Thyroid gland (tissue), 4 donors: ENCODE measurements at regions not wholly inside any gene's neighbourhood (a gene's known extent, or its start where the extent isn't known, plus 50 kb on each side); places are given as distances from the start of the nearest gene placed in this dataset.

Source experiments
- DNase-seq, 2 donors: peaks; one replicate each; pipeline ENCODE4 v3.0.0-alpha.2; 2019
- H3K27ac ChIP-seq, 3 donors: fragments of 200-600 bp; sonication (generic); 1 replicate in 2 of 3; 2 replicates in 1 of 3; pipeline ENCODE4 v1.5.1; 2016 to 2019; ENCODE audit warnings: mild to moderate bottlenecking in 1 of 3, moderate library complexity in 1 of 3
- H3K27me3 ChIP-seq: fragments of 200-600 bp; sonication (generic); one replicate; pipeline ENCODE4 v1.5.1; 2019
- H3K36me3 ChIP-seq, 2 donors: fragments of 200-600 bp; sonication (generic); one replicate each; pipeline ENCODE4 v1.5.1; 2016 to 2019
- H3K4me1 ChIP-seq, 2 donors: fragments of 200-600 bp; sonication (generic); one replicate each; pipeline ENCODE4 v1.5.1; 2017 to 2019
- H3K4me3 ChIP-seq, 3 donors: fragments of 200-600 bp; sonication (generic); replicated peaks in 1 of 3; 1 replicate in 2 of 3; 2 replicates in 1 of 3; pipeline ENCODE4 v1.5.1; 2016; ENCODE audit warnings: mild to moderate bottlenecking in 1 of 3
- H3K9me3 ChIP-seq: fragments of 200-600 bp; sonication (generic); one replicate; pipeline ENCODE4 v1.5.1; 2017
- POLR2A ChIP-seq, 2 donors: fragments of 450-650 bp; IDR thresholded peaks; one replicate each; pipeline ENCODE4 v1.6.1; 2017; ENCODE audit warnings: antibody characterized with exemption in 2 of 2, mild to moderate bottlenecking in 2 of 2, moderate library complexity in 1 of 2
- WGBS, 2 donors: methylation state at CpG; one replicate each; pipeline ENCODE4 v1.1.5; 2017; 5-methylcytosine and 5-hydroxymethylcytosine counted together
- intact Hi-C: fragments of 100-400 bp; cut with DNase I; formaldehyde crosslinking; loops from one replicate; pipeline ENCODE4 v1.15.1; 2023
- TF ChIP-seq, protein P1 (sequence below), 6 experiments: fragments of 200-600 bp in 3 of 6; fragments of 450-650 bp in 3 of 6; sonication (generic) in 3 of 6; IDR thresholded peaks; one replicate each; pipeline ENCODE4 v1.5.1; 2016 to 2019; ENCODE audit warnings: antibody characterized with exemption in 6 of 6, mild to moderate bottlenecking in 2 of 6, inconsistent platforms in 1 of 6, moderate library complexity in 1 of 6

DNA sequence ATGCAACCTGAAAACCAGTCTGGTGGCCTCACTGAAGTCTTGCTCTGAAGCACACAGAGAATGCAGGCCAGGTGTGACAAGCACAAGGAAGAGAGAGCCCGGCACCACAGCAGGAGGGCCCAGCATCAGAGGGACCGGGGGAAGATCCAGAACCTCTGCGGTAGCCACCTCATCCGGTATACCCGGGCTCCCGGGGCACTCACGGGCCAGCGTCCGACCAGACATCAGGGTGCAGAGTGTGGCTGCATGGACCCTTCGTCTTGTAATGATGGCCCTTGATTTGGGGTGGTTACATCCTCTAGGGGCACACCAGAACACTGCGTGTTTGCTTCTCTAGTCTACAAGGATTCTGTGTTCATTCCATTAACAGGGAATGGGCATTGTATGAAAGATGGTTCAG, 406.0 kb downstream of the GADD45G start:
- H3K27me3 ChIP-seq = no peaks in the 10 kb centered on the region
- no peak for TF ChIP-seq POLR2A (IDR thresholded peaks at IDR 0.05)
- TF ChIP-seq, protein P1, sequence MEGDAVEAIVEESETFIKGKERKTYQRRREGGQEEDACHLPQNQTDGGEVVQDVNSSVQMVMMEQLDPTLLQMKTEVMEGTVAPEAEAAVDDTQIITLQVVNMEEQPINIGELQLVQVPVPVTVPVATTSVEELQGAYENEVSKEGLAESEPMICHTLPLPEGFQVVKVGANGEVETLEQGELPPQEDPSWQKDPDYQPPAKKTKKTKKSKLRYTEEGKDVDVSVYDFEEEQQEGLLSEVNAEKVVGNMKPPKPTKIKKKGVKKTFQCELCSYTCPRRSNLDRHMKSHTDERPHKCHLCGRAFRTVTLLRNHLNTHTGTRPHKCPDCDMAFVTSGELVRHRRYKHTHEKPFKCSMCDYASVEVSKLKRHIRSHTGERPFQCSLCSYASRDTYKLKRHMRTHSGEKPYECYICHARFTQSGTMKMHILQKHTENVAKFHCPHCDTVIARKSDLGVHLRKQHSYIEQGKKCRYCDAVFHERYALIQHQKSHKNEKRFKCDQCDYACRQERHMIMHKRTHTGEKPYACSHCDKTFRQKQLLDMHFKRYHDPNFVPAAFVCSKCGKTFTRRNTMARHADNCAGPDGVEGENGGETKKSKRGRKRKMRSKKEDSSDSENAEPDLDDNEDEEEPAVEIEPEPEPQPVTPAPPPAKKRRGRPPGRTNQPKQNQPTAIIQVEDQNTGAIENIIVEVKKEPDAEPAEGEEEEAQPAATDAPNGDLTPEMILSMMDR (IDR thresholded peaks at IDR 0.05) = no peak
- intact Hi-C loops = no loop called here
- H3K36me3 ChIP-seq = no peaks in the 10 kb centered on the region
- H3K4me1 ChIP-seq = no peaks in the 10 kb centered on the region
- H3K4me3 ChIP-seq = no peak overlapping the region
- no peak for DNase-seq
- H3K9me3 ChIP-seq = no peaks in the 10 kb centered on the region
- no peak overlapping the region for H3K27ac ChIP-seq
- WGBS, 2 donors = 82 to 98% methylated on average over 3 to 11 of the region's 11 CpGs

DNA sequence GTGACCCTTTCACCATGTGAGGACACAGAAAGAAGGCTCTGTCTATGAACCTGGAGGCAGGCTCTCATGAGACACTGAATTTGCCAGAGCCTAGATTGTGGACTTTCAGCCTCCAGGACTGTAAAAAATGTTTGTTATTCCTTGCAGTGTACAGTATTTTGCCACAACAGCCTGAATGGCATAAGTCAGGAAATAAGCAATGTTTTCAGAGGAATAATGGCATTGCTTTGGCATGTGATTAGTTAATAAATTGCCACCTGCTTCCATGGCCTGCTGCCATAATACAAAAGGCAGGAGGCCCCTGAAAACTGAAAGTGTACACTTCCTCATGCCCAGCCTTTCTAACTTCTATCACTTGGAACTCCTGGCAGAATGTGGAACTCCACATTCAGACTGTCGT, 408.1 kb downstream of the GADD45G start:
- no peaks in the 10 kb centered on the region for H3K36me3 ChIP-seq
- DNase-seq = no peak
- no peaks in the 10 kb centered on the region for H3K9me3 ChIP-seq
- no peaks in the 10 kb centered on the region for H3K4me1 ChIP-seq
- H3K27me3 ChIP-seq = no peaks in the 10 kb centered on the region
- TF ChIP-seq, protein P1 (IDR thresholded peaks at IDR 0.05) = no peak
- TF ChIP-seq POLR2A (IDR thresholded peaks at IDR 0.05) = no peak
- intact Hi-C loops = no loop called here
- 42 to 56% methylated on average over 1 of the region's 1 CpG for WGBS, 2 donors
- H3K4me3 ChIP-seq = no peak overlapping the region
- H3K27ac ChIP-seq = no peak overlapping the region

DNA sequence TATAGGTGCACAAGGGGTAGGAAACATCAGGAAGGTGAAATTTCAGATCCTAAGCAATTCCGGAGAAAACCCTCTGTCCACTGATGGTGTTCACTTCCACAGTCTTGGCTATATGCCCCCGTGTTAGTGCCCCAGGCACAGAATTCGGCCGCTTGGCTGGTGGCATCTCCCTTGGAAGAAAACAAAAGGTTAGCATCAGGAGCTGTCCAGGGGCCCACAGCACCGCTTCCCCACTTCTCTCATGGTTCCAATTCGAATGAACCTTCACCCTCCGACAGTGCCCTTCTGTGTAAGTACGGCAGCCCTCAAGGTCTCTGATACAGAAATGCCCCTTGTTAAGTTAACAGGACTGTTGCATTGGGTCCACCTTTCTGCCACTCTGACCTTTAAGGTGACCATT, 409.0 kb downstream of the GADD45G start:
- TF ChIP-seq, protein P1 (IDR thresholded peaks at IDR 0.05) = no peak
- Histone ChIP-seq H3K27ac (no peak overlapping the region), H3K9me3 (no peaks in the 10 kb centered on the region), H3K27me3 (no peaks in the 10 kb centered on the region), H3K4me3 (no peak overlapping the region), H3K36me3 (no peaks in the 10 kb centered on the region), H3K4me1 (no peaks in the 10 kb centered on the region)
- intact Hi-C loops = no loop called here
- WGBS, 2 donors = 92 to 96% methylated on average over 8 of the region's 8 CpGs
- no peak for DNase-seq

DNA sequence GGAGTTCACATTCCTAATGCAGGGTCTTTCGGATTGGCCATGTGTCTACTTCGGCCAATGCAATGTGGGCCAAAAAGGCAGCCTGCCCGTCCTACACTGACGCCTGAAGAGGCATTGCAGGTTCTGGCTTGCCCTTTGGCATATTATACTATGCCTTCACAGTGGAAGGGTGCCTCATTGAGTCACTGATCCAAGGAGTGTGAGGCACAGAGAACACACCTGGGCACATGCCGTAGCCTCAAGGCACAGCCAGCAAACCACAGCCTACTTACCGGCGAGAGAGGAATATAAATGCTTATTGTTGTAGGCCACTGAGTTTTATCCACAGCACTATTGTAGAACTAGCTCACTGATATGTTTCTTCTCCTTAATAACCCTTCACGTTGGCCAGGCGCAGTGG, 409.6 kb downstream of the GADD45G start:
- intact Hi-C loops = no loop called here
- no peaks in the 10 kb centered on the region for H3K36me3 ChIP-seq
- DNase-seq = no peak
- 97 to 98% methylated on average over 7 to 9 of the region's 9 CpGs for WGBS, 2 donors
- no peaks in the 10 kb centered on the region for H3K9me3 ChIP-seq
- H3K27ac ChIP-seq = no peak overlapping the region
- no peak overlapping the region for H3K4me3 ChIP-seq
- TF ChIP-seq, protein P1 (IDR thresholded peaks at IDR 0.05) = no peak
- no peak for TF ChIP-seq POLR2A (IDR thresholded peaks at IDR 0.05)
- H3K4me1 ChIP-seq = no peaks in the 10 kb centered on the region
- no peaks in the 10 kb centered on the region for H3K27me3 ChIP-seq

DNA sequence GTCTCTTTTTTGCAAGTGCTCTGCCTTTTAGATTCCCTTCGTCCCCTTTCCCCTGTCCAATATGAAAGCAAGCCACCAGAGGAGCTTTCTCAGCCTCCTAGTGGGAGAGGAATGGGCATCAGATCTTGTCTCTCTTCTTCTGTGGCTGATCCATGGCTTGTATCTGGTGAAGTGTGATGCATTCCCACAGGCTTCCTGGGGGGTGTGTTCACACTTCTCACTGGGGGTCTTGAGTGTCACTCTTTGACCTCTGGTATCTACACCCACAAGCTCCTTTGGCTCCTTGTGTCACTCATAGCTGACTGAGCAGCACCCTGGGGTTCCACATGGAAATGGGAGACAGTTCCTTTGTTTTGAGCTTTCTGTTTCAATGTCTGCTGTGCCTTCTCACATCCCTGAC, 411.5 kb downstream of the GADD45G start:
- H3K4me1 ChIP-seq = no peaks in the 10 kb centered on the region
- intact Hi-C loops = no loop called here
- no peaks in the 10 kb centered on the region for H3K36me3 ChIP-seq
- H3K27ac ChIP-seq = no peak overlapping the region
- DNase-seq = no peak
- no peak overlapping the region for H3K4me3 ChIP-seq
- TF ChIP-seq POLR2A (IDR thresholded peaks at IDR 0.05) = no peak
- TF ChIP-seq, protein P1 (IDR thresholded peaks at IDR 0.05) = no peak
- 88 to 90% methylated on average over 1 of the region's 1 CpG for WGBS, 2 donors
- no peaks in the 10 kb centered on the region for H3K27me3 ChIP-seq
- no peaks in the 10 kb centered on the region for H3K9me3 ChIP-seq
